ENCODE measurements at regions not wholly inside any gene's neighbourhood (a gene's known extent, or its start where the extent isn't known, plus 50 kb on each side); places are given as distances from the start of the nearest gene placed in this dataset.
"Not testable (repeated sequence)": the region's sequence is repeated elsewhere in the genome, so short reads cannot be mapped to it uniquely, and the experiment has no call there.

DNA sequence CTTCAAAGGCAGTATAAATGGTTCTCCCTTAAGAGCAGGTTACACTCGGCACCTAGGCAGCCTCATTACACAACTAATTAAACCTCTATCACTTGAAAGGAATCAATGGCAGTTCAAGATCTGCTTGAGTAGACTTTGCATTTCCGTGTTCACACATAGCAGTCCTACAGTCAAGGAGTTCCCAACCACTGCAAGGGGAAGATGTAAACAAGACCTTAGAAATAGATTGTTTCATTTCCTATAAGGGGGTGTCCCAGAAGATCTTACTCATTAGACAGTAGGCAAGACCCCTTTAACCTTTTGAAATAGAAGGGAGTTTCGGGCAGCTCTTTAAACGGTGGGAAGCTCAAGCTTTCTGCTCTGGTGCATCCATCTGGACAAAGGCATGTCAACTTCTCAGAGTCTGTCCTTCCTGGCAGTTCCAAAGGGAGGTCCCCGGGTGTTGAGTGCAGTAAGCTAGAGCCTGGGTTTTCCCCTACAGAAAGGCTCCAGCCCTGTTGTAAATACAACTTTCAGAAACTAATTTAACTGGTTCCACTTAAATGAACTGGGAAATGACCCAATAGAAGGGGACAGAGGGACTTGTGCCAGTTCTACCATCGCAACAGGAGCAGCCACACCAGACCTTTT, 150.8 kb downstream of the RBMX2 start:
- no peak for DNase-seq (ENCODE audit: low spot score)

DNA sequence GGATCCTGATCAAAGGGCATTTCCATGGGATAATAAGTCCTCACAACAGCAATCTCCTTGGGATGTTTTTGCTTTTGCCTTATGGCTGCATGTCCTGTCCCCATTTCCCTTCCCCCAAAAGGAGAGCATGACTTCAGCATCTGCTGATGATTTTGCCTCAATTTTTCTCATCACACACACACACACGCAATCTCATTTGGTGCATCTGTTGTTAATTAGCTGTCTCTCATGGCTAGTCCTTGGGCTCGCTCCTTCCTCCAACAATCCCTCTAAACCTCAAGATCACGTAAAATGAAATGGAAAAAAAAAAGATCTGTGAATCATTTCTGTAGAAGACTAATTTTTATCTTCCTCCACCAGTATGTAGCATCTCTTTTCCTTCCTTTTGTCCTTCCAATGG, 153.6 kb downstream of the RBMX2 start:
- no peak for DNase-seq (ENCODE audit: low spot score)

DNA sequence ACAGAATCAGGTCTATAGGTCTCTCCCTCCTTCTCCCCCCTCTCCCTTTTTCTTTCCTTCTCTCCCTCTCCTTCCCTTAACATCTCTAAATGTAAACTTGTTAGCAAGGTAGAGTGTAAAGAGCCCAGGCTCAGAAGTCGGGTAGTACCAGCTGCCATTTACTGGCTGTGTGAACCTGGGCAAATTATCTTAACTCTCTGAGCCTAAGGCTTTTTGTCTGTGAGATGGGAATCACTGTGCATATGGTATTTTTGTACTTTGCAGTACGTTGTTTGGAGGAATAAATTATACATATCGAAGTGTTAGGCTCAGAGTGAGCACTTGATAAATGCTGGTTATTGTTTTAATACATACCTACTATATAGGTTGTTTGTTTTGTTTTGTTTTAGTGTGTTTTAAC, 154.0 kb downstream of the RBMX2 start:
- no peak for DNase-seq (ENCODE audit: low spot score)

DNA sequence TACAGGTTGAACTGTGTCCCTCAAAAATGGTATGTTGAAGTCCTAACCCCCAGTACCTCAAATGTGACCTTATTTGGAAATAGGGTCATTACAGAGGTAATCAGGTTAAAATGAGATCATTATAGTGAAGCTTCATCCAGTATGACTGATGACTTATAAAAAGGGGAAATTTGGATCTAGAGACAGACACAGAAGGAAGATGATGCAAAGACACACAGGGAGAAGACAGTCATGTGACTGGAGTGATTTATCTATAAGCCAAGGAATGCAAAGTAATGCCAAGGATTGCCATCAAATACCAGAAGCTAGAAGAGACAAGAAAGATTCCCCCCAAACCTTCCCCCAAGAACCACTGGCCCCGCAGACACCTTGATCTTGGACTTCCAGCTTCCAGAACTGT, 155.2 kb downstream of the RBMX2 start:
- DNase-seq (ENCODE audit: low spot score), result no peak

DNA sequence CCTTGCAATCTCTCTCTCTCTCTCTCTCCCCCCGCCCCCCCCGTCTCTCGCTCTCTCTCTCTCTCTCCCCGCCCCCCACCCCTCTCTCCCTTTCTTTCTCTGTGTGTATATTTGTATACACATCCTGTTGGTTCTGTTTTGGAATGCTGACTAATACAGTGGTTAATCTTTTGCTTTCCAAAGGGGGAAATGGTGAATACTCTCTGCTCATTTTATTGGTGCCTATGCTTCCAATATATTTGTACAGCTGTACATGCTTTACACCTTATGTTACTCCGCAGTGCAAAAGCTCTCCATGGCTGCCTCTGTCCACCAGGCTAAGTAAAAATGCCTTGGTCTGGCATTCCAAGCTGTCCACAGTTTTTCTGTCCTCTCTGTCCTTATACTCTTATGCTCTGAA, 158.8 kb downstream of the RBMX2 start:
- DNase-seq (ENCODE audit: low spot score), result no peak

DNA sequence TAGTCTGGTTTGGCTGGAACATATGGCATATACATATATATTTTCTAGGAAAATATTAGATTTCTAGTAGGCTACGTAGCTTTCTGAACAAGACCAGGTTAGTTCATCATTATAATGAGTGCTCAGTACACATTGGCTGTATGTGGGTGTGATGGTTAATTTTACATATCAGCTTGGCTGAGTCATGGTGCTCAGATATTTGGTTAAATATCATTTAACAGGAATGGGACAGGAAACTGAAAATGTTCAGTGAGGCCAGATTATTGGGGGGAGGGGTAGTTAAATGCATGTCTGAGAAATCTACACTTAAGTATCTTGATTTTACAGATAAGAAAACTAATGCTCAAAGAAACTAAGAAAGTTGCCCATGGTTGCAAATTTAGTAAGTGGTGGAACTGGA, 160.1 kb downstream of the RBMX2 start:
- DNase-seq (ENCODE audit: low spot score), result no peak

DNA sequence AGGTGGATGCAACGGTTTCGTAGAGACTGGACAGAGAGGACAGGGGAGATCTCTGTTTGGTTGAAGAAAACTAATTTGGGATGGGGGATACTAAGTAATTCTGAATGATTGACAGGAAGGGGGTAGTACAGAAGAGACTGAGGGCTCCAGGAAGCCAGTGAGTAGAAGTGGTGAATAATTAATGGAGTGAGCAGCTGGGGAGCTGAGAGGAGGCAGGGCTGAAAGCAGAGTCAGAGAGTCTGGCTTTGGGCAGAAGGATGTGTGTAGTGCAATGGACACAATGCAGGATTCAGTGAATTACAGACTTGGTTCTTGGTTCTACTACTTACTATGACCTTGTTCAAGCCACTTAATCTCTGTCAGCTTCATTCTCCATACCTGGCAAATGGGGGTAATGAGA, 161.7 kb downstream of the RBMX2 start:
- no peak for DNase-seq (ENCODE audit: low spot score)

DNA sequence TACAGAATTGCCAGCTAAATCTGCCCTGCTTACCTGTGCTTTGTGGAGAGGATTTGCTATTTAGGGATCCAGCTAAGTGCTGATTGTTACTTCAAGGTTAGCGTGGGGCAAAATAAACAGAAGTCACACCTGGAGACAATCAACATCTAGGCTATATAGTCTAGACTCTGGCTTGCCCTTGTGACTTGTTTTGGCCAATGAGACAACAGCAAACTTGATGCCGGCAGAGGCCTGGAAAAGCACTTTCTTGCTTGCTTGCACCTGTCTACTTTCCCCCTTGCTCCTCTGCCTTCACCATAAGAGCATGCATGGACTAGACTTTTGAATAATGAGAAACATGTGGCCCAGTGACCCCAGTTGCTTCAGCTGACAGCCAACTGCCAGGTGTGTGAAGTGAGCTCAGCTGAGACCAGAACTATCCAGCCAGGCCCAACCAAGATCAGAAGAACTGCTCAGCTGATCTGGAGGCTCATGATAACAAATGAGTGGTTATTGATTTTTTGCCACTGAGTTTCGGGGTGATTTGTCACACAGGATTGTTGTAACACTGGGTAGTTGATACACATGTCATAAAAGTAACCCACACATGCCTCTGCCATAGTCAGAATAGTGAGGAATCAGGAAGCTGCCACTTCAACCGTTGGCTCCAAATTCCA, 164.4 kb downstream of the RBMX2 start:
- DNase-seq (ENCODE audit: low spot score), result no peak

DNA sequence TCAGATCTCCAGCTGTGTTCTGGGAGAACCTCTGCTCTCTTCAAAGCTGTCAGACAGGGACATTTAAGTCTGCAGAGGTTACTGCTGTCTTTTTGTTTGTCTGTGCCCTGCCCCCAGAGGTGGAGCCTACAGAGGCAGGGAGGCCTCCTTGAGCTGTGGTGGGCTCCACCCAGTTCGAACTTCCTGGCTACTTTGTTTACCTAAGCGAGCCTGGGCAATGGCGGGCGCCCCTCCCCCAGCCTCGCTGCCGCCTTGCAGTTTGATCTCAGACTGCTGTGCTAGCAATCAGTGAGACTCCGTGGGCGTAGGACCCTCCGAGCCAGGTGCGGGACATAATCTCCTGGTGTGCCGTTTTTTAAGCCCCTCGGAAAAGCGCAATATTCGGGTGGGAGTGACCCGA, 171.2 kb downstream of the RBMX2 start:
- DNase-seq (ENCODE audit: low spot score), result not testable (repeated sequence)

Measured in CD4-positive, alpha-beta T cell treated with Interleukin-6 at 100 ng/mL for 8 hours (primary cell).